Skeletal muscle cell (primary cell): ENCODE measurements at regions not wholly inside any gene's neighbourhood (a gene's known extent, or its start where the extent isn't known, plus 50 kb on each side); places are given as distances from the start of the nearest gene placed in this dataset.
"Not testable (repeated sequence)": the region's sequence is repeated elsewhere in the genome, so short reads cannot be mapped to it uniquely, and the experiment has no call there.

ENCODE experiments used
- DNase-seq: peaks from one replicate; pipeline ENCODE4 v3.0.0-alpha.2; 2010; ENCODE audit warnings: low read depth
- H3K4me3 ChIP-seq: 2 replicates; pipeline ENCODE4 v1.5.1; 2011; ENCODE audit warnings: low read depth, mild to moderate bottlenecking, control low read depth, low read length, moderate library complexity

GRCh38 chr18:10149768-10150556, 236.1 kb downstream of the VAPA start:
- no peak for DNase-seq
- no peak overlapping the region for H3K4me3 ChIP-seq

GRCh38 chr18:10150576-10150975, 236.8 kb downstream of the VAPA start:
- H3K4me3 ChIP-seq, DNase-seq: not testable (repeated sequence)

- H3K4me3 ChIP-seq = no peak overlapping the region
- no peak for DNase-seq
Observed at GRCh38 chr18:10152475-10152874, 238.7 kb downstream of the VAPA start.

GRCh38 chr18:10153924-10154752, 240.3 kb downstream of the VAPA start:
- no peak for DNase-seq
- no peak overlapping the region for H3K4me3 ChIP-seq

GRCh38 chr18:10157706-10158105, 243.9 kb downstream of the VAPA start:
- H3K4me3 ChIP-seq = no peak overlapping the region
- DNase-seq = no peak

- no peak for DNase-seq
- no peak overlapping the region for H3K4me3 ChIP-seq
Observed at GRCh38 chr18:10160251-10160650, 246.4 kb downstream of the VAPA start.

GRCh38 chr18:10161315-10161714, 247.5 kb downstream of the VAPA start:
- H3K4me3 ChIP-seq = no peak overlapping the region
- no peak for DNase-seq

GRCh38 chr18:10162340-10162739, 248.5 kb downstream of the VAPA start:
- DNase-seq = no peak
- H3K4me3 ChIP-seq = no peak overlapping the region

- no peak overlapping the region for H3K4me3 ChIP-seq
- DNase-seq = no peak
Observed at GRCh38 chr18:10164271-10165071, 250.7 kb downstream of the VAPA start.

GRCh38 chr18:10166164-10166807, 252.5 kb downstream of the VAPA start:
- H3K4me3 ChIP-seq = no peak overlapping the region
- DNase-seq = no peak

- no peak overlapping the region for H3K4me3 ChIP-seq
- no peak for DNase-seq
Observed at GRCh38 chr18:10167759-10168158, 253.9 kb downstream of the VAPA start.

- no peak overlapping the region for H3K4me3 ChIP-seq
- DNase-seq = no peak
Observed at GRCh38 chr18:10168477-10168876, 254.7 kb downstream of the VAPA start.

- peak; percentile 64 for DNase-seq
- H3K4me3 ChIP-seq = no peak overlapping the region
Observed at GRCh38 chr18:10169064-10169562, 255.3 kb downstream of the VAPA start.

GRCh38 chr18:10169814-10170213, 256.0 kb downstream of the VAPA start:
- no peak overlapping the region for H3K4me3 ChIP-seq
- no peak for DNase-seq

GRCh38 chr18:10170375-10170774, 256.6 kb downstream of the VAPA start:
- no peak for DNase-seq
- H3K4me3 ChIP-seq = no peak overlapping the region

- DNase-seq, H3K4me3 ChIP-seq: not testable (repeated sequence)
Observed at GRCh38 chr18:10175333-10175732, 261.5 kb downstream of the VAPA start.

- not testable (repeated sequence) for DNase-seq
Observed at GRCh38 chr18:10179326-10179725, 265.5 kb downstream of the VAPA start.

GRCh38 chr18:10182009-10182624, 268.3 kb downstream of the VAPA start:
- no peak overlapping the region for H3K4me3 ChIP-seq
- DNase-seq = no peak

More at GRCh38 chr18:10179326-10179725, 265.5 kb downstream of the VAPA start:
- not testable (repeated sequence) for H3K4me3 ChIP-seq

GRCh38 chr18:10184776-10185175, 269.7 kb upstream of the APCDD1 start:
- DNase-seq = no peak
- H3K4me3 ChIP-seq = no peak overlapping the region
